ENCODE measurements at regions not wholly inside any gene's neighbourhood (a gene's known extent, or its start where the extent isn't known, plus 50 kb on each side); places are given as distances from the start of the nearest gene placed in this dataset.

- Histone ChIP-seq H3K36me3 (no peaks in the 10 kb centered on the region), H3K4me1 (no peaks in the 10 kb centered on the region), H3K27ac (no peak overlapping the region), H3K27me3 (no peaks in the 10 kb centered on the region), H3K9me3 (no peaks in the 10 kb centered on the region), H3K4me3 (no peak overlapping the region)
- no peak for DNase-seq
- ATAC-seq = no peak
- intact Hi-C loops (cut with DNase I) = no loop called here
- WGBS, 4 donors = 82 to 88% (median 86%) methylated on average over 3 of the region's 3 CpGs
- TF ChIP-seq CTCF (IDR thresholded peaks at IDR 0.05) = no peak
- TF ChIP-seq POLR2A (IDR thresholded peaks at IDR 0.05) = no peak
Observed at GRCh38 chr6:92072387-92072786, 1347.0 kb downstream of the EPHA7 start.

- Histone ChIP-seq H3K36me3 (no peaks in the 10 kb centered on the region), H3K9me3 (no peaks in the 10 kb centered on the region), H3K4me1 (no peaks in the 10 kb centered on the region), H3K27me3 (no peaks in the 10 kb centered on the region), H3K27ac (no peak overlapping the region), H3K4me3 (no peak overlapping the region)
- DNase-seq (no peak), ATAC-seq (no peak)
- TF ChIP-seq POLR2A (IDR thresholded peaks at IDR 0.05) = no peak
- no peak for TF ChIP-seq CTCF (IDR thresholded peaks at IDR 0.05)
- intact Hi-C loops (cut with DNase I) = no loop called here
- 44 to 59% (median 49%) methylated on average over 3 of the region's 3 CpGs for WGBS, 4 donors
Observed at GRCh38 chr6:92069781-92070180, 1349.6 kb downstream of the EPHA7 start.

GRCh38 chr6:92052513-92052912 lies 1366.8 kb downstream of the EPHA7 start:
- no peak overlapping the region for H3K4me3 ChIP-seq
- H3K27me3 ChIP-seq = no peaks in the 10 kb centered on the region
- ATAC-seq (no peak), DNase-seq (no peak)
- no peaks in the 10 kb centered on the region for H3K4me1 ChIP-seq
- TF ChIP-seq POLR2A (IDR thresholded peaks at IDR 0.05) (no peak), CTCF (IDR thresholded peaks at IDR 0.05) (no peak)
- H3K27ac ChIP-seq = no peak overlapping the region
- 55 to 75% (median 67%) methylated on average over 2 of the region's 2 CpGs for WGBS, 4 donors
- H3K9me3 ChIP-seq = no peaks in the 10 kb centered on the region
- intact Hi-C loops (cut with DNase I) = no loop called here
- H3K36me3 ChIP-seq = no peaks in the 10 kb centered on the region

GRCh38 chr6:92050216-92050615 lies 1369.1 kb downstream of the EPHA7 start:
- DNase-seq = no peak
- no peaks in the 10 kb centered on the region for H3K27me3 ChIP-seq
- intact Hi-C loops (cut with DNase I) = no loop called here
- H3K36me3 ChIP-seq = no peaks in the 10 kb centered on the region
- H3K4me3 ChIP-seq = no peak overlapping the region
- 45 to 75% (median 62%) methylated on average over 1 of the region's 1 CpG for WGBS, 4 donors
- H3K9me3 ChIP-seq = no peaks in the 10 kb centered on the region
- H3K4me1 ChIP-seq = no peaks in the 10 kb centered on the region
- TF ChIP-seq POLR2A (IDR thresholded peaks at IDR 0.05) = no peak
- no peak for TF ChIP-seq CTCF (IDR thresholded peaks at IDR 0.05)
- no peak overlapping the region for H3K27ac ChIP-seq
- ATAC-seq = no peak
